ENCODE measurements at regions not wholly inside any gene's neighbourhood (a gene's known extent, or its start where the extent isn't known, plus 50 kb on each side); places are given as distances from the start of the nearest gene placed in this dataset.

- Histone ChIP-seq H3K9ac (ENCODE audit: low read depth in 1 of 2, low read length in 2 of 2) (no peak overlapping the region), H3K4me3 (ENCODE audit: low read depth in 1 of 3, low read length in 3 of 3) (no peak overlapping the region), H3K27me3 (ENCODE audit: control insufficient read depth in 4 of 4, insufficient read depth in 4 of 4, low read length in 3 of 4) (no peaks in the 10 kb centered on the region), H3K4me1 (ENCODE audit: control insufficient read depth in 4 of 4, insufficient read depth in 4 of 4, low read length in 3 of 4) (no peaks in the 10 kb centered on the region), H3K36me3 (ENCODE audit: control insufficient read depth in 4 of 4, insufficient read depth in 3 of 4, low read depth in 1 of 4, low read length in 3 of 4) (no peaks in the 10 kb centered on the region), H3K27ac (ENCODE audit: low read depth in 1 of 2, low read length in 2 of 2) (no peak overlapping the region), H3K9me3 (ENCODE audit: control insufficient read depth in 4 of 4, low read length in 3 of 4) (peaks cover 0 to 3% (median 0%) of the 10 kb centered on the region in 4 donors)
- TF ChIP-seq ZBTB33 (IDR thresholded peaks at IDR 0.05) (no peak), NR2F2 (IDR thresholded peaks at IDR 0.05) (no peak), FOXA2 (IDR thresholded peaks at IDR 0.05) (no peak), EGR1 (IDR thresholded peaks at IDR 0.05; ENCODE audit: low read depth in 2 of 2) (no peak), CTCF (IDR thresholded peaks at IDR 0.05; ENCODE audit: low read depth, low read length, missing input control) (no peak), GABPA (IDR thresholded peaks at IDR 0.05 in 1 of 2, conservative IDR thresholded peaks at IDR 0.05 in 1 of 2) (no peak), FOXA1 (IDR thresholded peaks at IDR 0.05) (no peak)
- DNase-seq (ENCODE audit: low spot score), result no peak
- WGBS, result 85% methylated on average over 5 of the region's 5 CpGs
Measured at GRCh38 chr4:133584714-133585113, 435.6 kb downstream of the PCDH10 start.

- TF ChIP-seq ATF3 (IDR thresholded peaks at IDR 0.05), result no peak
- TF ChIP-seq ZBTB33 (IDR thresholded peaks at IDR 0.05), result no peak
- TF ChIP-seq EGR1 (IDR thresholded peaks at IDR 0.05; ENCODE audit: low read depth in 2 of 2), result no peak
- TF ChIP-seq RXRA (IDR thresholded peaks at IDR 0.05), result no peak
- TF ChIP-seq SP1 (IDR thresholded peaks at IDR 0.05), result no peak
- TF ChIP-seq REST (IDR thresholded peaks at IDR 0.05), result no peak
- TF ChIP-seq FOXA2 (IDR thresholded peaks at IDR 0.05), result no peak
- TF ChIP-seq JUND (IDR thresholded peaks at IDR 0.05), result no peak
- no peak for TF ChIP-seq HNF4A (conservative IDR thresholded peaks at IDR 0.05)
- TF ChIP-seq GABPA (IDR thresholded peaks at IDR 0.05 in 1 of 2, conservative IDR thresholded peaks at IDR 0.05 in 1 of 2), result no peak
- TF ChIP-seq HNF4G (IDR thresholded peaks at IDR 0.05), result no peak
- TF ChIP-seq CTCF (IDR thresholded peaks at IDR 0.05; ENCODE audit: low read depth, low read length, missing input control), result no peak
- no peak for TF ChIP-seq RAD21 (IDR thresholded peaks at IDR 0.05)
- no peak for TF ChIP-seq MAX (IDR thresholded peaks at IDR 0.05)
- no peaks in the 10 kb centered on the region for H3K27me3 ChIP-seq (ENCODE audit: control insufficient read depth in 4 of 4, insufficient read depth in 4 of 4, low read length in 3 of 4)
- H3K36me3 ChIP-seq (ENCODE audit: control insufficient read depth in 4 of 4, insufficient read depth in 3 of 4, low read depth in 1 of 4, low read length in 3 of 4), result no peaks in the 10 kb centered on the region
- H3K9ac ChIP-seq (ENCODE audit: low read depth in 1 of 2, low read length in 2 of 2), result no peak overlapping the region
- H3K4me1 ChIP-seq (ENCODE audit: control insufficient read depth in 4 of 4, insufficient read depth in 4 of 4, low read length in 3 of 4), result no peaks in the 10 kb centered on the region
- DNase-seq (ENCODE audit: low spot score), result no peak
- 94% methylated on average over 2 of the region's 2 CpGs for WGBS
- no peak overlapping the region for H3K4me3 ChIP-seq (ENCODE audit: low read depth in 1 of 3, low read length in 3 of 3)
- H3K9me3 ChIP-seq (ENCODE audit: control insufficient read depth in 4 of 4, low read length in 3 of 4), result peaks cover 0 to 3% (median 1%) of the 10 kb centered on the region in 4 donors
- H3K27ac ChIP-seq (ENCODE audit: low read depth in 1 of 2, low read length in 2 of 2), result no peak overlapping the region
Measured at GRCh38 chr4:133581996-133582619, 433.0 kb downstream of the PCDH10 start.
